GM19035 (cell line): ENCODE measurements at regions not wholly inside any gene's neighbourhood (a gene's known extent, or its start where the extent isn't known, plus 50 kb on each side); places are given as distances from the start of the nearest gene placed in this dataset.

ENCODE experiments used
- ATAC-seq: cut with Tn5 transposase; IDR thresholded peaks from one replicate; pipeline ENCODE4 v1.9.1; 2021; ENCODE audit not compliant: unreplicated experiment

- ATAC-seq: no peak
These were observed 279.3 kb downstream of the TMX3 start for GRCh38 chr18:68435581-68435980.

- no peak for ATAC-seq
These were observed 283.0 kb downstream of the TMX3 start for GRCh38 chr18:68431922-68432198.

GRCh38 chr18:68431111-68431921 is 283.6 kb downstream of the TMX3 start:
- ATAC-seq: no peak

- no peak for ATAC-seq
These were observed 285.1 kb downstream of the TMX3 start for GRCh38 chr18:68429841-68430240.

GRCh38 chr18:68429111-68429510 is 285.8 kb downstream of the TMX3 start:
- ATAC-seq: no peak

GRCh38 chr18:68428661-68429060 is 286.2 kb downstream of the TMX3 start:
- no peak for ATAC-seq

GRCh38 chr18:68427951-68428401 is 286.9 kb downstream of the TMX3 start:
- no peak for ATAC-seq

- ATAC-seq: no peak
These were observed 288.1 kb downstream of the TMX3 start for GRCh38 chr18:68426731-68427315.

GRCh38 chr18:68418881-68419280 is 296.0 kb downstream of the TMX3 start:
- ATAC-seq: no peak

- no peak for ATAC-seq
These were observed 296.6 kb downstream of the TMX3 start for GRCh38 chr18:68418226-68418868.

- ATAC-seq: no peak
These were observed 297.1 kb downstream of the TMX3 start for GRCh38 chr18:68417826-68418225.

GRCh38 chr18:68417166-68417799 is 297.6 kb downstream of the TMX3 start:
- ATAC-seq: no peak

GRCh38 chr18:68414407-68414806 is 300.5 kb downstream of the TMX3 start:
- ATAC-seq: no peak

GRCh38 chr18:68409576-68409975 is 305.3 kb downstream of the TMX3 start:
- ATAC-seq: no peak

- no peak for ATAC-seq
These were observed 308.1 kb downstream of the TMX3 start for GRCh38 chr18:68406761-68407160.

GRCh38 chr18:68402784-68403183 is 312.1 kb downstream of the TMX3 start:
- no peak for ATAC-seq

GRCh38 chr18:68400889-68401288 is 314.0 kb downstream of the TMX3 start:
- ATAC-seq: no peak

GRCh38 chr18:68399721-68400120 is 315.2 kb downstream of the TMX3 start:
- ATAC-seq: no peak

- no peak for ATAC-seq
These were observed 317.5 kb downstream of the TMX3 start for GRCh38 chr18:68397241-68398035.

GRCh38 chr18:68394705-68395104 is 320.2 kb downstream of the TMX3 start:
- ATAC-seq: no peak

GRCh38 chr18:68391801-68392200 is 323.1 kb downstream of the TMX3 start:
- no peak for ATAC-seq
